GM19397 (cell line): ENCODE measurements at regions not wholly inside any gene's neighbourhood (a gene's known extent, or its start where the extent isn't known, plus 50 kb on each side); places are given as distances from the start of the nearest gene placed in this dataset.

Source experiments
- ATAC-seq: cut with Tn5 transposase; IDR thresholded peaks from one replicate; pipeline ENCODE4 v1.9.1; 2021; ENCODE audit warnings: mild to moderate bottlenecking, moderate library complexity; ENCODE audit not compliant: unreplicated experiment

DNA sequence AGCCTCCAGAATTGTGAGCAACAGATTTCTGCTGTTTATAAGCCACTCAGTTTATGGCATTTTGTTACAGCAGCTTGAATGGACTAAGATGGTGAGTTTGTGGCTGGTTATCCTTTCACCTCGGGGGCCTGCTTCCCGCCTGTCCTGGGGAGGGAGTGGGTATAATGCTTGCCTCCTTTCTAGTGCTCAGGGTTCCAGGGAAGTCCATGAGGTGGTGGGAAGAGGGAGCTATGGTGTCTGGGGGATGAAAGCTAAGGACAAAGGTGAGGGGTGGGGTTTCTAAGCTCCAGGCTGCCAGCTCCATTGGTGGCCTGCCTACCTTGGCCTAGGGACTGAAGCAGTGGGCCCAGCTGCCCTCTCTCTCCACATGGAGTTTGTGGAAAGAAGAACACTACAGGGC is 50.2 kb upstream of the SDK2 start:
- no peak for ATAC-seq

DNA sequence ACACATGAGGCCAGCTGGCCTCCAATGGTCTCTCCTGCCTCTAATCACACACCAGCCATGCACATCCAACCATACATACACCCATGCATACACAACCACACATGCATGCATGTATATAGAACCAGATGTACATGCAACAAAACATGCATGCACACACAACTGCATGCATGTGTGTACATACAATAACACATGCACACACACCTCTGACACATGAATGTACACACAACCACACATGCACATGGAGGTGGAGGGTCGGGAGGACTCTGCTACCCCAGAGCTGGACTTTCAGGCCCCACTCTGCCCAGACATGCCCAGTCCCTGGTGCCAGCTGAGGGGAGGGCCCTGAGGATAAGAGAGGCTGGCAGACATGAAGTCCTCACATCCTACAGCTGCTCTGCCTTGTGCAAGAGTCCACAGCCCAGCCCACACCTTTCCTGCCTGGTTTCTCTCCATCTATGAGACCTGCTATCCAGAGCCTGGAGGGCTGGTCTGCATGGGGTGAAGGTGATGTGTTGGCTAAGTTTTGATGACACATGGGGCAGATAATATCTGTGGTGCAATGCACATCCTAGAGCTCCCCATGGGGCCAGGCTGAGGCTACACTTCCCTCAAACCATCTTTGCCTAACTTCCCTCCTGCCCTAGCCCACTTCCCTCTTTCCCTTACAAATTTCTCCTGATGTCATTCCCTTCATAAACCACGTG is 50.9 kb upstream of the SDK2 start:
- ATAC-seq = no peak

DNA sequence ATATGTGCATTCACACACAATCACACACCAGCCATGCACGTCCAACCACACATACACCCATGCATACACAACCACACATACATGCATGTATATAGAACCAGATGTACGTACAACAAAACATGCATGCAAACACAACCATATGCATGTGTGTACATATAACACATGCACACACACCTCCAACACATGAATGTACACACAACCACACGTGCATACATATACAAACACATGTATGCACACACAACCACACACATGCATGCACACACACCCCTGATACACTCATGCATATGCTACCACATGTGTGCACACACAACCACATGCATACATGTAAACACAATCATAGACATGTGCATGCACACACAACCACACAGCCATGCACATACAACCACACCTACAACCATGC is 52.0 kb upstream of the SDK2 start:
- no peak for ATAC-seq

DNA sequence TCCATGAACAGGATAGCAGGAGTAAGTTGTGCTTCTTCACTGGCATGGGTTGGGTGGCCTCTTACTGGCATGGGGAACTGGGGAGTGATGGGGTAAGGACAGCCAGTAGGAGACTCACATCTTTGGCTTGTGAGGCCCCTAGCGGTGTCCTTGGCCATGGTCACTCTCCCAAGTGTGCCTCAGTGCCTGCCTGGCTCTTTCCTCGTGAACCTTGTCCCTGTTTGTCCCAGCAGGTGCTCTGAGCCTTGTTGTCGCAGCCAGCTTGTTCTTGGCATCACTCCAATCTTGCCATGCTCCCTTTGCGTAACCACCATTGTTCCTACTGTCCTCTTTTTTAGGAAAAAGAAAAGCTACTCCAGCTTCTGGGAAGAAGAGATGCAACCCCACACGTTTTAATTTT is 53.6 kb upstream of the SDK2 start:
- no peak for ATAC-seq

DNA sequence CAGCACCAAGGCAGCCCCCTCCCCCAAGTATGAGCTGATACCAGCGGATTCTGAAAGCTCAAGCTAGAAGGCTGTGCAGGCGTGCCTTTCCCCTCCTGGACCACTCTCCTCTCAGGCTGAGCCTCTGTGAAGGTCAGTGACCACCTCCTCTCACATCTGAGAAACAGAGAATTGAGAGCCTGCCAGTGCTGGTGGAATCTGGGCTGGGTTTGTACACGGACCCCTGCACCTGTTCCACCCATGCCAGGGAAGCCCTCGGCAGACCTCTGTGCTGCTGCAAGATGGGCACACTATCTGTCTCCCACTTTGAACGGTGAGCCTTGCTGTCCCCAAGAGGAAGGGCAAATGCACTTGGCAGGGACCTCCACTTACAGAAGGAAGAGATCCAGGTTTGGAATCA is 54.7 kb upstream of the SDK2 start:
- no peak for ATAC-seq

DNA sequence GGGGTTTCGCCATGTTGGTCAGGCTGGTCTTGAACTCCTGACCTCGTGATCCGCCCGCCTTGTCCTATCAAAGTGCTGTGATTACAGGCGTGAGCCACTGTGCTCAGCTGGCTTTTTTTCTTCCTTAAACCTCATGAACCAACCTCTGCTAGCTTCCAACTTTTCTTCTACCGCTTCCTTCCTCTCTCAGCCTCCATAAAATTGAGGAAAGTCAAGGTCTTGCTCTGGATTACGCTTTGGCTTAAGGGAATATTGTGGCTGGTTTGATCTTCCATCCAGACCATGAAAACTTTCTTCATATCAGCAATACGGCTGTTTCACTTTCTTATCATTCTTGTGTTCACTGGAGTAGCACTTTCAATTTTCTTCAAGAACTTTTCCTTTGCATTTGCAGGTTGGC is 57.5 kb upstream of the SDK2 start:
- no peak for ATAC-seq

DNA sequence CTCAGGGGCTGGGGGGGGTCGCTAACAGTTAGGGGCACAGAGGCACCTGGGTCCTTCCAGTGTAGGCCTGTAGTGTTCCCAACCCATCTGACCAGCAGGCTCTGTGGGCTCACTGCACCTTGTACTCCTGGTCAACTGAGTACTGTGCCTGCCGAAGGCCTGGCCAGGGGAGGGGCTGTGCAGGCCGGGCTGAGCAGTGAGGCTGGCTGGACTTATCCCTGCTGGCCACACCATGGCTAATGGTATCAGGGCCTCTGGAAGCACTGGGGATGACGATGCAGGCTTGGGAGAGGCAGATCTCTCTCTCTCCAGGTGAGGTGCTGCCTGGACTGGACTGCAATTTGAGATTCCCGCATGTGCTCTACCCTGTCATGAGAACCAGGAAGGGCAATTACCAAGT is 58.9 kb upstream of the SDK2 start:
- no peak for ATAC-seq

DNA sequence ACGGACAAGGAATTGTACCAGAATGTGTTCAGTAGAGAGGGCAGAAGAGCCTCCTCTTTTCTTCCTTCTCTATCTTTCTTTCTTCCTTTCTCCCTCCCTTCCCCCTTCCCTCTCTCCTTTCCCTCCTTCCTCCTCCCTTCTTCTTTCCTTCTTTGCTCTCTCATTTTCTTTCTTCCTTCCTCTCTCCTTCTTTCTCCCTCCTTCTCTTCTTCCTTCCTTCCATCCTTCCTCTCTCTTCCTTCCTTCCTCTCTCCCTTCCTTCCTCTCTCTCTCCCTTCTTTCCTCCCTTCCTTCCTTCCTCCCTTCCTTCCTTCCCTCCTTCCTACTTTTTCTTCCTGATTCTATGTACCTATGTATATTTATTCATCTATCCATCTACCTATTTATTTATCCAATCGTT is 59.7 kb upstream of the SDK2 start:
- no peak for ATAC-seq

DNA sequence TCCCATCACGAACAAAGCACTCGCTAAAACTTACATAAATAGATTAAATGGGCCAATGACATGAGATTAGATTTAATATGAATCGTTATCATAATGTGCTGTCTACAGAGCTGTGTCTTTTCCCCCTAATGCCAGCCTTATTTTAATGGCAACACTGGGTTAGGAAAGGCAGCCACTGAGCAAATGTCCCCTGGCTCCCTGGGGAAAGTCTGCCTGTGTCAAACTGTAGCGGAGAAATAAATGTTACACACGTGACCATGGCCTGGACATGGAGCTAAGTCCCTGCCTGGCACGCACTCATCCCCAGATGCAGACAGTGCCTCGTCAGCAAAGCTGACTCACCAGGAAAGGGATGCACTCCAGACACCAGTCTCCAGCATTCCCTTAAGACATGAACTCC is 61.3 kb upstream of the SDK2 start:
- ATAC-seq = no peak

DNA sequence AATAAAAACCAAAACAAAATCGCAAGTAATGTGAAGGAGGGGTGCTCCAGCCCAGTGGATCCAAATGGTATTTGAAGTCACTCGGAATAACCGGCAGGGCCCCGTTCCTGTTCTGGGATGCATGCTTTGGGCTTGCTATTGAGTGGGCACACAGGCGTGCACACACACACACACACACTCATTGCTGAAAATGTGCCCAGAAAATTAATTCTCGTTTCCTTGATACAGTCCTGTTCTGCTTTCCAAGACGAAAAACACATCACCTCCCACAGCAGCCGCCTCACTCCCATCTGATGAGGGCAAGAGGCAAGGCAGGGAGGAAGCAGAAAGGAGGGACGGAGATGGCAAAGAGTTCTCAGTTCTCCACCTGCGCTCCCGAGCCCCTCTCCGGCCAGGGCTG is 62.2 kb upstream of the SDK2 start:
- no peak for ATAC-seq

DNA sequence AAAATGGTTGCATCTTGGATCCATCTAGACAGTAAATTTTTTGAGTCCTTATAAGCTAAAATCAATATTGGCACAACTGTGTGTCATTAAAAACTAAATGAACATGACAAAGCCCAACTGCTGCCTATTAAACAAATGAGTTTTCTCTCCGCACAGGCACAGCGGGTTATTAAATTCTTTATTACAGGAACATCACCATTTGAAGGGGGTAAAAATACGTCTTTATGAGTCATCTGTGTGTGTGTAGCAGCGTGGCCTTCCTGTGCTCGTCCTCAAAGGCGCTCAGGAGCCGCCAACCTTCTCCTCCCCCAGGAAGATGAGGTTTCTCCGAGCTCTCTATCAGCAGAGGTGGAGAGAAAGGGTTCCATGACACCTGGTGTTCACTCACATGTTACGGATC is 62.6 kb upstream of the SDK2 start:
- ATAC-seq = no peak

DNA sequence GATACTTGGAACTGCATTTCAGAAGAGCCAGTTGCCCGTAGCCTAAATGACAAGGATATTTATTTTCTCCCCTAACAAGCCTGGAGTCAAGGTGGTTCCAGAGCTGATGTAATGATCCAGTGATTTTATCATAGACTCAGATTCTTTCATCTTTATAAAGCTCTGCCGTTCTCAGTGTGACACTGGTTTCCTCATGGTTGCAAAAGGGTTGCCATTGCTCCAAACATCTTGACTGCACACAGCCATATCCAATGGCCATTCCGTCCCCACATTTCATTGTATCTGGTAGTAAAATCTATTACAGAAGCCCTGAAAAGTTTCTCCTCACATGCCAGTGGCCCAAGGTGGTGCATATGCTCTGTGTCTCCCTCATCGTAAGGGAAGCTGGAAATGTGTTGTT is 63.1 kb upstream of the SDK2 start:
- ATAC-seq = no peak

DNA sequence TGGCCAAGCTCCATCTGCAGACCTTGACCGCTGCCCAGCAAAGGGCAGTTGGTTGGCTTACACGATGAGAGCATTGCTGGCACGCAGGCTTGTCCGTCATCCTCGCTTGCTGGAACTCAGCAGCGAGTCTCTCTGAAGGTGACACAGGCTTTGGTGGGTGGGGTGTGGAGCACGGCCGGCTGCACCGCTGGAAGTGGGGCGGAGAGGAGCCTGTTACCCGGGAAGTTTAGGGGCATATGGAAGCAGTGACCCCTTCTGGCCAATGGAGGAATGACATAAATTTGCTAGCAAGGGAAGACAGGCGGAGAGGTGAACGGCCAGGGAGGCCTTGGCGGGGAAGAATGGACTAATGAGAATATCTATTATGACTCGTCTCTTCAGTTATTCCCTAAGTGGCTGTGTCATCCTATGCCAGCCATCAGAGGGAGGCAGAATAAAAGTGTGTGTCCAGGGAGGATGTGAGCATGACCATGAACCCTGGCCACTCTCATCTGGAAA is 65.9 kb upstream of the SDK2 start:
- ATAC-seq = no peak

DNA sequence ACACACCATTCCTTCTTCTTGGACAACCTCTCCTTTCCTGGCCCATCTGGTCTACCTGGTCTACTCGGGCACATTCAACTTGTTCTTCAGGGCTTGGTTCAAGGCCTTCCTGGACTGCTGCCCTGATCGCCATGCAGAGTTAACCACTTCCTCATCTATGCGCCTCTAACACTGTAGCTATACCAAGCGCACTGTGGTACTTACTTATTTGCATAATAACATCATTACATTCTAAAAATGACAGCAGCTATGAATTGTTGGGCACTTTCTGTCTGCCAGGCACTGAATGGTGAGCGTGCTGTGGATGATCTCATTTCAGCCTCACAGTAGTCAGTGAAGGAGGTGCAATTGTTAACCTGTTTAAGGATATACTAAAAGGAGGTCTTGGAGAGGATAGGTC is 66.9 kb upstream of the SDK2 start:
- ATAC-seq = peak; percentile 78

DNA sequence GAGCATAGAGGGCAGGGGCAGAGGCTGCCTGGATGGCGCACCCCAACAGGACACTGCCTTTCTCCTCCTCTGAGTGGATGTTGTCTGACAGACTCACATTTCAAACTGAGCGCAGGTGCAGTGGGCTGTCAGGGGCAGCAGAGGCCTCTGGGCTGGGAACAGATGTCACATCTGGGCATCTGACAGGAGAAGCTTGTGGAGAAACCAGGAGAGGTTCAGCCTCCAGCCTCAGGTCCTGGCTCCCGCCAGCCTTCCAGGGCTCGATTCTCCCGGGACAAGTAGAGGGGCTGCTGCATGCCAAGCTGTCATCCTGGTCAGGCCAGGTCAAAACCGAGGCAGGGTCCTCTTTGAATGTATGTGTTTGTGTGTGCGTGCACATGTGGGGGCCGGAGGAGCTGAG is 67.7 kb upstream of the SDK2 start:
- ATAC-seq = no peak

DNA sequence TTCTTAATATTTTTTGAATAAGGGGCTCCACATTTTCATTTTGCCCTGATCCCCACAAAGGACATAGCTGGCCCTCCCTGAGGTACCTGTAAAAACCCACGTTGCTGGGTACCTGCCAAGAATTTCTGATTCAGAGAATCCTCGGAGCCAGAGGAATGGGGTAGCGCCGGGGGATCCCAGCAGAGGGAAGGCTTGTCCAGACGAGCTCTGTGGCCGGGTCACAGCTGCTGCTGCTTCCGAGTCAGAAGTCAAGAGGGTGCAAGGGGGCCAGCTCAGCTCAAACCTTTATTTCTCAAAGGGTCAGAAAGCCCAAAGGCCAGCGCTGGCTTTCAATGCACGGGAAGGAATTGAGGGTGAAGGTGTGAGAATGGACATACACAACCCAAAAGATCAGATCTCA is 68.9 kb upstream of the SDK2 start:
- ATAC-seq = no peak

DNA sequence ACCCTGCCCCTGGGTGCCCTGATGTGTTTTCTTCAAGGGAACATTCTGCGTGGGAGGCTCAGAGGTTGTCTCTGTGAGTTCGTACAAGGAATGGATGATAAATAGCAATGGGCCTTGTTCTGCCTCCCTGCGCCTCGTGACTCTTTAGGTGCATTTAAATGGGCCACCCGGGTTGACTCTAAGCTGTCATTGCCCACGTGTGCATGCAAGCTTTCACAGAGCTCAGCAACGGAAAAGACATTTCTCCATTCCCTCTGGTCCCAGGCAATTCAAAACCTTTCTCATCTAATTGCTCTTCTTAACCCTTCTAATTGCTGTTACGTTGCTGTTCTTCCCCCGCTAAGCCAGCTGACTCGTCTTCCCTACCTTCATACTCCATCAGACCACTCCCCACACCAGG is 71.5 kb upstream of the SDK2 start:
- no peak for ATAC-seq

DNA sequence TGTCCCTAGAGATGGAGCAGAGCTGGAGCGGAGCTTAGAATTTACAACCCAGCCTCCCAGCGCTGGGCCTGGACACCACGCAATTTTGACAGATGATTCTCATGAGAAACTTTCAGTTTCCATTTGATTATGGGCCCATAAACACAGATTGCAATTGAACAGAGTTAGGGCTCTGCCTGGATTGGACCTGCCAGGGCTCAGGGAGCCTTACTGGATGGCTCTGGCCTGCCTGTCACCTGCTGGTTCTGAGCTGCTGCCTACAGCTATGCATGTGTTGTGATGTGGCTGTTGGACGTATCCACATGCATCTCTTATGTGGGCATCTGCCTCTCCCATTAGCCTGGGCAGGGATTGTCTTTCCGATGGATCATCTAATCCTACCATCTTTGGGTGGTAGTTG is 73.4 kb upstream of the SDK2 start:
- ATAC-seq = no peak

DNA sequence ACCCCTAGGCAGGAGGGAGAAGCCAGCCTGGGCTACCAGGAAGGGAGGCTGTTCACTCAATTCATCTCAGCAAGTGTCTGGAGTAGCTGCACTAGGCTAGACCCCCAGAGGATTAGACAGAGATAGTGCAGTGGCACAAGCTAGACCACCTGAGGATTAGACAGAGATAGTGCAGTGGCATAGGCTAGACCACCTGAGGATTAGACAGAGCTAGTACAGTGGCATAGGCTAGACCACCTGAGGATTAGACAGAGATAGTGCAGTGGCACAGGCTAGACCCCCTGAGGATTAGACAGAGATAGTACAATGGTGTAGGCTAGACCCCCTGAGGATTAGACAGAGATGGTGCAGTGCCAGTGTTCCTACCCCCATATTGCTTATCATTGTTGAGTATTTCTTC is 74.1 kb upstream of the SDK2 start:
- ATAC-seq = no peak

DNA sequence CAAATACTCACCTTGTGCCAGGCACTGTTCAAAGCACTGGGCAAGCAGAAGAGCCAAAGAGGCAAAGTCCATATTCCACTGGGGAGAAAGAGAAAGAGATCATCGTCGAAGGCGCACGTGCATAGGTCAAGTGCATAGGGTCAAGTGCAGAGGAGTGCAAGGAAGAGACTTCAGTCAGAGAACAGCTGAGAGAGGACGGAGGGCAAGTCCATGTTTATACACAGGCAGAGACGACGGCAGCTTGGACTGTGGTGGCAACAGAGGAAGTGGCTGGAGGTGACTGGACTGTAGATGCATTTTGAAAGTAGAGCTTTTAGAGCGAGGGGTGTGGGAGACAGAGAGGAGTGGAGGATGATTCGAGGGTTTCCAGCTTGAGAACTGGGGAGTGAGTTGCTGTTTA is 74.7 kb upstream of the SDK2 start:
- ATAC-seq = no peak

DNA sequence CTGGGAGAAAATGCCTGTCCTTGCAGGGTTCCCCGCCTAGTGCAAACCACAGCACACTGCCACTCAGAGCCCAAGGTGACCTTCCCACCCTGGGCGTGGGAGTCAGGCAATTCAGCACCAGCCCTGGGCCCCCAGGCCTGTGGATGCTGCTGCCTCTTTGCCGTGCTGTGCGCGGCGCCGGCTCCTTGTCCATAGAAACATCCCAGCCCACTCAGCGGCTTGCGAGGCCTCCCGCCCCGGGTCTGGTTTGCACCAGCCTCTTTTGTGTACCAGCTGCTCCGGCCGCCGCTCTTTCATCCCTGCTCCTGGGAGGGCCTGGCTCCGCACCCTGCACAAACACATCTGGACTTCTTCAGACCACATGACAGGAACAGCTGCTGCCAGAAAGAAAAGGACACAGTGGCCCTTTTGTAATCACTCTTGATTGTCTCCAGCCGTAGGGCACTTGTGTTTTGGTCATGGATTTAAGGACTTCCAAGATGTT is 75.4 kb upstream of the SDK2 start:
- no peak for ATAC-seq

DNA sequence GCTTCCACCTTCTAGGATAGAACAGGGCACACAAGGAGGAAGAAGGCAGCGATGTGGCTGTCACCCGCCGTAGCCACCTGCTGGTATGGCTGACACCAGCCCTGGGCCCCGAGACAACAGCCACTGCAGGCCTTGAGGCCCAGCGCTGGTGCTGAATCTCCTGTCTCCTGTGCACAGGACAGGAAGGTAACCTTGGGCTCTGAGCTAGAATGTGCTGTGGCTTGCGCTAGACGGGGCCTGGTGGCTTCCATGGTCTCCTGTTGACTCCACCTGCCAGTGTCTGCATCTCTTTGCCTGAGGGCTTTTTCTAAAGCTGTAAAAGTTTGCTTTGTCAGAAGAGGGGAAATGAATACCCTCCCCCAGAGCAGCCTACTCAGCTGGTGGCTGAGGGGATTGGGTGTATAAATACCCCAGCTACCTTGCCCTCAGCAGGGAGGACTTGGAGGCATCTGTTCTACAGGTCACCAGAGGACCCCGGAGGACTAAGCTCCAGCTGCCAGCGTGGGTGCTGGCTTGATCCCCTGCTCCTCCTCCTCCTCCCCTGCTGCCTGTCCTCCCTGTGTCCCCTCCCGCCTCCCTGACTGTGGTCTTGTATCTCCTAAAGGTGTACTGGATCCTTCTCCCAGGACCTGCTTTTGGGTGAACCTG is 76.1 kb upstream of the SDK2 start:
- ATAC-seq = no peak

DNA sequence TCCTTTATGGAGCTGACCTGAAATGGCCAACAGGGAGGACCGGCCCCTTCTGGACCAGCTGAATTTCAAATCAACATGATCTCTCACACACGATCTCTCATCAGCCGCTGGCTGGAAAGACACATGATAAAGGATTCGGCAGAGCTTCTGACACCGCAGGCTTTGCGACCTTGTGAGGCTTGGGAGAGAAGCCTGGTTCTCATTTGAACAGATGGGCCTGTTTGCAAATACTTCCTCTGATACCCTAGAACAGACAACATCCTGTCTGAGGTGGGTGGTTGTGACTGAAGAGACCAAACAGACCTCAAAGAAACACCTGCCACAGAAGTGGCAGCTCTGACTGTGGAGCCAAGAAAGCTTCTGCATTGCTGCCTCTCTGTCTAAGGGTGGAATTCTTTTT is 77.9 kb upstream of the SDK2 start:
- ATAC-seq = no peak
